MM.1S (cell line): ENCODE measurements at regions not wholly inside any gene's neighbourhood (a gene's known extent, or its start where the extent isn't known, plus 50 kb on each side); places are given as distances from the start of the nearest gene placed in this dataset.

Source experiments
- DNase-seq: peaks from one replicate; pipeline ENCODE4 v3.0.0-alpha.2; 2015
- H2AFZ ChIP-seq: fragments of 300-600 bp; sonication (generic); 2 replicates; pipeline ENCODE4 v1.6.0; 2016; ENCODE audit warnings: antibody characterized with exemption, low read length
- H3F3A ChIP-seq: fragments of 300-600 bp; sonication (generic); 2 replicates; pipeline ENCODE4 v1.6.1; 2016; ENCODE audit warnings: mild to moderate bottlenecking, antibody characterized with exemption, low read length, moderate library complexity, mixed read lengths; ENCODE audit not compliant: insufficient read depth
- H3K27ac ChIP-seq: fragments of 300-600 bp; sonication (generic); 2 replicates; pipeline ENCODE4 v1.5.1; 2016; ENCODE audit warnings: mild to moderate bottlenecking, low read length
- H3K27me3 ChIP-seq: fragments of 300-600 bp; sonication (generic); replicated peaks from 2 replicates; pipeline ENCODE4 v1.6.0; 2016; ENCODE audit warnings: low read length; ENCODE audit not compliant: insufficient read depth
- H3K36me3 ChIP-seq: fragments of 300-600 bp; sonication (generic); replicated peaks from 2 replicates; pipeline ENCODE4 v1.6.1; 2016; ENCODE audit warnings: mild to moderate bottlenecking, low read length, mixed read lengths; ENCODE audit not compliant: insufficient read depth
- H3K4me1 ChIP-seq: fragments of 300-600 bp; sonication (generic); 2 replicates; pipeline ENCODE4 v1.6.1; 2016; ENCODE audit warnings: low read length, mixed read lengths
- H3K4me2 ChIP-seq: fragments of 300-600 bp; sonication (generic); 2 replicates; pipeline ENCODE4 v1.6.0; 2016; ENCODE audit warnings: low read depth, low read length
- H3K4me3 ChIP-seq: fragments of 300-600 bp; sonication (generic); 2 replicates; pipeline ENCODE4 v1.5.1; 2016; ENCODE audit warnings: low read length, mixed read lengths
- H3K79me2 ChIP-seq: fragments of 300-600 bp; sonication (generic); 2 replicates; pipeline ENCODE4 v1.6.1; 2016; ENCODE audit warnings: mixed run types, low read length, mixed read lengths
- H3K9ac ChIP-seq: fragments of 300-600 bp; sonication (generic); 2 replicates; pipeline ENCODE4 v1.6.1; 2016; ENCODE audit warnings: low read length, mixed read lengths
- H3K9me2 ChIP-seq: fragments of 300-600 bp; sonication (generic); replicated peaks from 2 replicates; pipeline ENCODE4 v1.6.1; 2016; ENCODE audit warnings: mild to moderate bottlenecking, low read length, mixed read lengths; ENCODE audit not compliant: insufficient read depth
- H3K9me3 ChIP-seq: fragments of 300-600 bp; sonication (generic); replicated peaks from 2 replicates; pipeline ENCODE4 v1.6.1; 2016; ENCODE audit warnings: mild to moderate bottlenecking, low read length, mixed read lengths; ENCODE audit not compliant: insufficient read depth
- H4K20me1 ChIP-seq: fragments of 300-600 bp; sonication (generic); 2 replicates; pipeline ENCODE4 v1.6.1; 2016; ENCODE audit warnings: mild to moderate bottlenecking, low read length, moderate library complexity, mixed read lengths; ENCODE audit not compliant: insufficient read depth
- EZH2 ChIP-seq: fragments of 300-600 bp; sonication (generic); optimal IDR thresholded peaks from 2 replicates; pipeline ENCODE3; 2017; ENCODE audit warnings: low read depth, mild to moderate bottlenecking, antibody characterized with exemption, low read length, mixed read lengths
- EZH2phosphoT487 ChIP-seq: fragments of 300-600 bp; sonication (generic); IDR thresholded peaks from 2 replicates; pipeline ENCODE4 v1.6.1; 2018; ENCODE audit warnings: antibody characterized with exemption, low read length
- TF ChIP-seq, protein P1 (sequence below): fragments of 300-600 bp; sonication (generic); IDR thresholded peaks from 2 replicates; pipeline ENCODE4 v1.5.1; 2016; ENCODE audit warnings: antibody characterized with exemption, low read length, mixed read lengths

- Histone ChIP-seq H3K4me3 (no peak overlapping the region), H3K4me2 (no peak overlapping the region), H3F3A (no peaks in the 10 kb centered on the region), H3K79me2 (no peaks in the 10 kb centered on the region), H3K27ac (no peak overlapping the region), H3K9ac (no peak overlapping the region), H2AFZ (no peak overlapping the region), H3K9me2 (no peaks in the 10 kb centered on the region), H3K9me3 (no peaks in the 10 kb centered on the region), H3K27me3 (no peaks in the 10 kb centered on the region), H3K36me3 (no peaks in the 10 kb centered on the region), H4K20me1 (no peaks in the 10 kb centered on the region), H3K4me1 (no peaks in the 10 kb centered on the region)
- DNase-seq = no peak
- TF ChIP-seq EZH2phosphoT487 (no peak), EZH2 (no peak)
- TF ChIP-seq, protein P1, sequence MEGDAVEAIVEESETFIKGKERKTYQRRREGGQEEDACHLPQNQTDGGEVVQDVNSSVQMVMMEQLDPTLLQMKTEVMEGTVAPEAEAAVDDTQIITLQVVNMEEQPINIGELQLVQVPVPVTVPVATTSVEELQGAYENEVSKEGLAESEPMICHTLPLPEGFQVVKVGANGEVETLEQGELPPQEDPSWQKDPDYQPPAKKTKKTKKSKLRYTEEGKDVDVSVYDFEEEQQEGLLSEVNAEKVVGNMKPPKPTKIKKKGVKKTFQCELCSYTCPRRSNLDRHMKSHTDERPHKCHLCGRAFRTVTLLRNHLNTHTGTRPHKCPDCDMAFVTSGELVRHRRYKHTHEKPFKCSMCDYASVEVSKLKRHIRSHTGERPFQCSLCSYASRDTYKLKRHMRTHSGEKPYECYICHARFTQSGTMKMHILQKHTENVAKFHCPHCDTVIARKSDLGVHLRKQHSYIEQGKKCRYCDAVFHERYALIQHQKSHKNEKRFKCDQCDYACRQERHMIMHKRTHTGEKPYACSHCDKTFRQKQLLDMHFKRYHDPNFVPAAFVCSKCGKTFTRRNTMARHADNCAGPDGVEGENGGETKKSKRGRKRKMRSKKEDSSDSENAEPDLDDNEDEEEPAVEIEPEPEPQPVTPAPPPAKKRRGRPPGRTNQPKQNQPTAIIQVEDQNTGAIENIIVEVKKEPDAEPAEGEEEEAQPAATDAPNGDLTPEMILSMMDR = no peak
Measured at GRCh38 chr3:70731046-70731445, 418.6 kb upstream of the MDFIC2 start.

- Histone ChIP-seq H3K4me3 (no peak overlapping the region), H3K27me3 (no peaks in the 10 kb centered on the region), H3K79me2 (no peaks in the 10 kb centered on the region), H4K20me1 (no peaks in the 10 kb centered on the region), H3F3A (no peaks in the 10 kb centered on the region), H3K36me3 (no peaks in the 10 kb centered on the region), H3K9me3 (no peaks in the 10 kb centered on the region), H2AFZ (no peak overlapping the region), H3K4me1 (no peaks in the 10 kb centered on the region), H3K4me2 (no peak overlapping the region), H3K9ac (no peak overlapping the region), H3K9me2 (no peaks in the 10 kb centered on the region), H3K27ac (no peak overlapping the region)
- DNase-seq = no peak
- TF ChIP-seq, protein P1 = no peak
- TF ChIP-seq EZH2 (no peak), EZH2phosphoT487 (no peak)
Measured at GRCh38 chr3:70729845-70730244, 417.4 kb upstream of the MDFIC2 start.

DNA sequence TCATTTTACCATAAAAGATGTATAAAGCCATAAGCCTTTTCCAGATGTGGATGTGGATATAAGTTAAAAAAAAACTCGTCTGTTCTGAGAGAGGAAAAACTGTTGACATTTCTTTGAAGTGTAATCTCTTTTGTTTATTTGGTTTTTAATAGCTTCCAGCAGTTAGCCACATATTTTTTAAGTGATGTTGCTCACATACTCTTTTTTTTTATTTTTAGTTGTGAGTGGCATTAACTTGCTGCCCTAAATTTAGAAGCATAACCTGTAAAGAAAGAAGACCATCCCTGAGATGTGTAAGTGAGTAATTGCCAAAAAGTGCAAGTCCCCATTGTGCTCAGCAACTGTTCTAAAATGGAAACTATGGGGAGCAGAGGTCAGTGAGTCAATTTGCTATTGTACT, 415.9 kb upstream of the MDFIC2 start:
- no peaks in the 10 kb centered on the region for H3K27me3 ChIP-seq
- no peak overlapping the region for H3K4me2 ChIP-seq
- H3K9me2 ChIP-seq = no peaks in the 10 kb centered on the region
- no peak overlapping the region for H2AFZ ChIP-seq
- no peak overlapping the region for H3K9ac ChIP-seq
- no peak for DNase-seq
- no peak overlapping the region for H3K4me3 ChIP-seq
- no peaks in the 10 kb centered on the region for H3K79me2 ChIP-seq
- TF ChIP-seq, protein P1 = no peak
- TF ChIP-seq EZH2 (no peak), EZH2phosphoT487 (no peak)
- no peaks in the 10 kb centered on the region for H3K36me3 ChIP-seq
- no peaks in the 10 kb centered on the region for H3K4me1 ChIP-seq
- H4K20me1 ChIP-seq = no peaks in the 10 kb centered on the region
- H3K9me3 ChIP-seq = no peaks in the 10 kb centered on the region
- no peaks in the 10 kb centered on the region for H3F3A ChIP-seq
- H3K27ac ChIP-seq = no peak overlapping the region
